ENCODE measurements at regions not wholly inside any gene's neighbourhood (a gene's known extent, or its start where the extent isn't known, plus 50 kb on each side); places are given as distances from the start of the nearest gene placed in this dataset.

DNA sequence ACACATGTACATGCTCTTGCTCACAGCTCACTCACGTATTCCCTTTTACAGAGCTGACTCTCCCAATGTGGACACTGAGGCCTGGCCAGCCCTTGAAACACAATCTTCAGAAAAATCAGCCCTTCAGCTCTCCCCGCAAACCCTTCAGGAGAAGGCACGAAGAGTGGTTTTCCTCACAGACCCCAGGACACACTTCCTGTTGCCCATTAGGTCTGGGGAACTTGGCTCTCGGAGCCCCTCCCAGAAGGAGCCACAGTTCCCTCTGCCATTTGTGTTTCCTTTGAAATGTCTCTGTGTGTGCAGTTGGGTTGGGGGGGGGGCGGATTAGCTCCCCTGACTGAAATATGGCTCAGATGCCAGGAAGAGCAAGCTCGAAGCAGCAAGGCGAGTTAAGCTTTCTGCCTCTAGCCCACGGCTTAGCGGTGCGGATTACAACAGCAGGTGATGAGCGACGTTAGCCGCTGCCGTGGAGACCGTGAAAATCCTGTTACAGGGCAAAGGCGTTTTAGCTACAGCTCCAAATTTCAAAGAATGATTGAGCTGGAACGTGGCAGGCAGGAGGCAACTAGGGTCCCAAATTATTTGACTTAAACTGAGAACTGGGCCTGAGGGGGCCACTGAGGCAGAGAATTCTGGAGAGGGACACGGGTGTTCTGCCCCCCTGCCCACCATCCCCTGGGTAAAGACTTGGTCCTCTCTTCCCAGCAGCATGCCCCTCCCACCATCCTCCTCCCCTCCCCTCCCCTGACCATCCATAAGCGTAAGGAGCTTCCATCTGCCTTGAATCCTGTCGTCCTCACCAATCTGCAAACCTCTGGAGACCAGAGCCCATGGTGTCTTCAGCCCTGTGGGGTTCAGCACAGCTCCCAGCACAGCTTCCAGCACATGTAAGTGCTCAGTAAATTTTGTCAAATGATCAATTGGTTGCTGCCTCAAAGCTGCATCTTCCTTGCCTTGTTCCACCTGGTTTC lies 598.6 kb downstream of the BUD13 start:
- TF ChIP-seq CTCF (IDR thresholded peaks at IDR 0.05), result no peak
- TF ChIP-seq EZH2 (IDR thresholded peaks at IDR 0.05), result no peak
